ENCODE measurements at regions not wholly inside any gene's neighbourhood (a gene's known extent, or its start where the extent isn't known, plus 50 kb on each side); places are given as distances from the start of the nearest gene placed in this dataset.
A peak's percentile ranks its signal among the peaks of the same experiment; 100 is the strongest.

DNA sequence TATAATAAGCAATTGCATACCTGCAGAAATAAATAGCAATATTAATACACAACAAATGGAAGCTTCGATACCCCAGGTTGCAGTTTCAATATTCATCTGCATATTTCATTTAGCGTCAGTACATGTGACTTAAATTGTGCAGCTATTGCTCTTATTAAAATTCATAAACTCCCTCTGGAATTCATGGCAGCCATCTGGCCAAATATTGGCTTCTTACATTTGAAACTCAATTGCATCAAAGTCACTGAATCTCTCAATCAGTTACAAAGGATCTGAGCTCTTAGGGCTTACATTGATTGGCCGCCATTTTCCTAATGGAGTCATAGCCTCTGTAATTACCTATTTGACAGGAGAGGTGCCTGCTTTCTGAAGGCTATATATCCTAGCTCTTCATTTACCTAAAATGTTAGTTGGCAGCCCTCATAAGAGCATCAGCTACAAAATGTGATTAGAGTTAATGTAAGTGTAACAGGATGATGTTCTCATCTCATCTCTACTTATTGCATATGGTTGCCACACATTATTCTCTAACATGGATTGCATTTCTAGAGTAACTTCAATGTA is 453.5 kb downstream of the CAAP1 start:
- no peak for ATAC-seq
- H3K27ac Mint-ChIP-seq = no peak overlapping the region
- DNase-seq (ENCODE audit: low spot score) = no peak
- peaks cover 12% of the 10 kb centered on the region for H3K4me1 Mint-ChIP-seq
- no peaks in the 10 kb centered on the region for H3K9me3 Mint-ChIP-seq
- TF ChIP-seq SMAD4 (CRISPR knock-in tag; IDR thresholded peaks at IDR 0.05) = no peak
- TF ChIP-seq TCF7 (CRISPR knock-in tag; IDR thresholded peaks at IDR 0.05; ENCODE audit: low read depth) = no peak
- TF ChIP-seq, protein P1, sequence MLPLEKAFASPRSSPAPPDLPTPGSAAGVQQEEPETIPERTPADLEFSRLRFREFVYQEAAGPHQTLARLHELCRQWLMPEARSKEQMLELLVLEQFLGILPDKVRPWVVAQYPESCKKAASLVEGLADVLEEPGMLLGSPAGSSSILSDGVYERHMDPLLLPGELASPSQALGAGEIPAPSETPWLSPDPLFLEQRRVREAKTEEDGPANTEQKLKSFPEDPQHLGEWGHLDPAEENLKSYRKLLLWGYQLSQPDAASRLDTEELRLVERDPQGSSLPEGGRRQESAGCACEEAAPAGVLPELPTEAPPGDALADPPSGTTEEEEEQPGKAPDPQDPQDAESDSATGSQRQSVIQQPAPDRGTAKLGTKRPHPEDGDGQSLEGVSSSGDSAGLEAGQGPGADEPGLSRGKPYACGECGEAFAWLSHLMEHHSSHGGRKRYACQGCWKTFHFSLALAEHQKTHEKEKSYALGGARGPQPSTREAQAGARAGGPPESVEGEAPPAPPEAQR (CRISPR knock-in tag; IDR thresholded peaks at IDR 0.05) = no peak
- H3K4me3 Mint-ChIP-seq = no peak overlapping the region
- POLR2A ChIA-PET = no interaction called here
- no peaks in the 10 kb centered on the region for H3K27me3 Mint-ChIP-seq (ENCODE audit: low read depth)
- no peaks in the 10 kb centered on the region for H3K36me3 Mint-ChIP-seq
- CTCF ChIA-PET = no interaction called here

DNA sequence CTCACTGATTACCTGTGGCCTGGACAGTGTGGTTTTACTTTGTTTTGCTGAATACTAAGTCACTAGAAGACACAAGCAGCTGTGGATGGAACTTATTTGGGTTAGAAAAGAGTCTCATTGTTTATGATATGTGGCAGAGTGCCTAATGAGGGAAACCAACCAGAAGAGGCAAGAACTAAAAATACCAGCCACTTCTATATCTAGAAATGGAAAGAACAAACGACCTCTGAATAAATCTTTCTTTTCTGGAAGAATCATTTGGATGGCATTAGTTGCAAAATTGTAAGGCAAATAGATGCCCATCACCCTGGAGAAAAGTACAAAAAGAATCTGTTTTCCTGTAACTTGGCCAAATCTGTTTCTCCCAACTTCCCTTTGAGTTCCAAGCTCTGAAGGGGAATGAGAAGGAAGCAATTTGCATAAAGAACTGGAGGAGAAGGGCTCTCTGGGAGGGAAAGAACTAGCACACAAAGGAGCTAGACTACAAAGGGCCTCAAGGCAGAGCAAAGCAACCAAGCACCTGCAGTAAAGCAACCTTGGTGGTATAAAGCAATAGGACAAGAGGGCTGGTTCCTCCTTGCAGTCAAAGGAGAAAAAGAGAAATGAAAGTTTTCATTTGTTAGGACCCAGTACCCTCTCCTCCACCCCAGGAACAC is 455.4 kb downstream of the CAAP1 start:
- Mint-ChIP-seq H3K27ac (peak overlapping the region; percentile 21; the same call in 1 of the 2 replicates), H3K36me3 (no peaks in the 10 kb centered on the region), H3K4me3 (no peak overlapping the region), H3K9me3 (no peaks in the 10 kb centered on the region), H3K4me1 (peaks cover 12% of the 10 kb centered on the region), H3K27me3 (ENCODE audit: low read depth) (no peaks in the 10 kb centered on the region)
- peak; percentile 10 for DNase-seq (ENCODE audit: low spot score)
- CTCF ChIA-PET = interaction anchor here (0.9 kb wide), 1 partner anchor 65 kb away, joined by 3 read pairs; no protein-coding TSS in a partner anchor
- POLR2A ChIA-PET = no interaction called here
- TF ChIP-seq, protein P2, sequence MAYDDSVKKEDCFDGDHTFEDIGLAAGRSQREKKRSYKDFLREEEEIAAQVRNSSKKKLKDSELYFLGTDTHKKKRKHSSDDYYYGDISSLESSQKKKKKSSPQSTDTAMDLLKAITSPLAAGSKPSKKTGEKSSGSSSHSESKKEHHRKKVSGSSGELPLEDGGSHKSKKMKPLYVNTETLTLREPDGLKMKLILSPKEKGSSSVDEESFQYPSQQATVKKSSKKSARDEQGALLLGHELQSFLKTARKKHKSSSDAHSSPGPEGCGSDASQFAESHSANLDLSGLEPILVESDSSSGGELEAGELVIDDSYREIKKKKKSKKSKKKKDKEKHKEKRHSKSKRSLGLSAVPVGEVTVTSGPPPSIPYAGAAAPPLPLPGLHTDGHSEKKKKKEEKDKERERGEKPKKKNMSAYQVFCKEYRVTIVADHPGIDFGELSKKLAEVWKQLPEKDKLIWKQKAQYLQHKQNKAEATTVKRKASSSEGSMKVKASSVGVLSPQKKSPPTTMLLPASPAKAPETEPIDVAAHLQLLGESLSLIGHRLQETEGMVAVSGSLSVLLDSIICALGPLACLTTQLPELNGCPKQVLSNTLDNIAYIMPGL (CRISPR knock-in tag; IDR thresholded peaks at IDR 0.05) = no peak
- TF ChIP-seq CREM (CRISPR knock-in tag; IDR thresholded peaks at IDR 0.05) (no peak), FOXK1 (CRISPR knock-in tag; IDR thresholded peaks at IDR 0.05) (no peak), ZNF416 (CRISPR knock-in tag; IDR thresholded peaks at IDR 0.05) (no peak), NR1H2 (CRISPR knock-in tag; IDR thresholded peaks at IDR 0.05) (no peak)
- TF ChIP-seq, protein P3, sequence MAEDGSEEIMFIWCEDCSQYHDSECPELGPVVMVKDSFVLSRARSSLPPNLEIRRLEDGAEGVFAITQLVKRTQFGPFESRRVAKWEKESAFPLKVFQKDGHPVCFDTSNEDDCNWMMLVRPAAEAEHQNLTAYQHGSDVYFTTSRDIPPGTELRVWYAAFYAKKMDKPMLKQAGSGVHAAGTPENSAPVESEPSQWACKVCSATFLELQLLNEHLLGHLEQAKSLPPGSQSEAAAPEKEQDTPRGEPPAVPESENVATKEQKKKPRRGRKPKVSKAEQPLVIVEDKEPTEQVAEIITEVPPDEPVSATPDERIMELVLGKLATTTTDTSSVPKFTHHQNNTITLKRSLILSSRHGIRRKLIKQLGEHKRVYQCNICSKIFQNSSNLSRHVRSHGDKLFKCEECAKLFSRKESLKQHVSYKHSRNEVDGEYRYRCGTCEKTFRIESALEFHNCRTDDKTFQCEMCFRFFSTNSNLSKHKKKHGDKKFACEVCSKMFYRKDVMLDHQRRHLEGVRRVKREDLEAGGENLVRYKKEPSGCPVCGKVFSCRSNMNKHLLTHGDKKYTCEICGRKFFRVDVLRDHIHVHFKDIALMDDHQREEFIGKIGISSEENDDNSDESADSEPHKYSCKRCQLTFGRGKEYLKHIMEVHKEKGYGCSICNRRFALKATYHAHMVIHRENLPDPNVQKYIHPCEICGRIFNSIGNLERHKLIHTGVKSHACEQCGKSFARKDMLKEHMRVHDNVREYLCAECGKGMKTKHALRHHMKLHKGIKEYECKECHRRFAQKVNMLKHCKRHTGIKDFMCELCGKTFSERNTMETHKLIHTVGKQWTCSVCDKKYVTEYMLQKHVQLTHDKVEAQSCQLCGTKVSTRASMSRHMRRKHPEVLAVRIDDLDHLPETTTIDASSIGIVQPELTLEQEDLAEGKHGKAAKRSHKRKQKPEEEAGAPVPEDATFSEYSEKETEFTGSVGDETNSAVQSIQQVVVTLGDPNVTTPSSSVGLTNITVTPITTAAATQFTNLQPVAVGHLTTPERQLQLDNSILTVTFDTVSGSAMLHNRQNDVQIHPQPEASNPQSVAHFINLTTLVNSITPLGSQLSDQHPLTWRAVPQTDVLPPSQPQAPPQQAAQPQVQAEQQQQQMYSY (CRISPR knock-in tag; IDR thresholded peaks at IDR 0.05) = no peak
- peak; percentile 99 for ATAC-seq

DNA sequence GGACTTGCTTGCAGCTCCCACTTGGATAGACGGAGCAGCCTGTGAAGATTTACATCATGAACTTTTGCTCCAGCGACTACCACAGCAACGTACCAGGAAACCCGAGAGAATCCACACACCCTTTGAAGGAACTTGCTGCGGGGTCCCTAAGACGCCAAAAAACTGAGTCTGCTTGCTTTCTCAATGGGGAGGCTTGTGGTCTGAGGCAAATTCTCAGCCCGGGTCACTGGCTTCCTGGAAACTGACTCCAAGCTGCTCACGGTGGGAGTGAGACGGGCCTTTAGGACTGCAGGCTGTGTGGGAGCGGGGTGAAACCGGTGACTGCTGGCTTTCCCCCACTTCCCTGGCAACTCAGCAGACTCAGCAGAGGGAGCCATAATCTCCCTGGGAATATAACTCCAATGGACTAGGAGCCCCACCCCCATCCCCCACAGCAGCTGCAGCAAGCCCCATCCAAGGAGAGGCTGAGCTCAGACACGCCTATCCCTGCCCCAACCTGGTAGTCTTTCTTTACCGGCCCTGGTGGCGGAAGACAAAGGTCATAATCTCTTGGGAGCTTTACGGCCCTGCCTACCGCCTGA is 466.0 kb downstream of the CAAP1 start:
- ChIA-PET POLR2A (no interaction called here), CTCF (interaction anchor here (0.7 to 0.9 kb wide), 3 partner anchors 9 to 569 kb away, joined by 3 read pairs; no protein-coding TSS in a partner anchor)
- Mint-ChIP-seq H3K27me3 (ENCODE audit: low read depth) (no peaks in the 10 kb centered on the region), H3K36me3 (no peaks in the 10 kb centered on the region), H3K4me3 (no peak overlapping the region), H3K9me3 (no peaks in the 10 kb centered on the region), H3K4me1 (no peaks in the 10 kb centered on the region; the same call in 1 of the 2 replicates), H3K27ac (peak overlapping the region; percentile 42; the same call in 1 of the 2 replicates)
- ATAC-seq (peak; percentile 90), DNase-seq (ENCODE audit: low spot score) (peak; percentile 54)
- TF ChIP-seq SP1 (CRISPR knock-in tag; conservative IDR thresholded peaks at IDR 0.05) (no peak), SOX15 (CRISPR knock-in tag; IDR thresholded peaks at IDR 0.05) (no peak), ZNF219 (CRISPR knock-in tag; IDR thresholded peaks at IDR 0.05; ENCODE audit: borderline replicate concordance) (no peak), EMX1 (CRISPR knock-in tag; IDR thresholded peaks at IDR 0.05) (no peak), JAZF1 (CRISPR knock-in tag; IDR thresholded peaks at IDR 0.05) (no peak), NR2C2 (CRISPR knock-in tag; IDR thresholded peaks at IDR 0.05) (no peak), ZNF232 (CRISPR knock-in tag; IDR thresholded peaks at IDR 0.05) (no peak), SMAD3 (CRISPR knock-in tag; IDR thresholded peaks at IDR 0.05; ENCODE audit: borderline replicate concordance) (no peak), ELF4 (CRISPR knock-in tag; IDR thresholded peaks at IDR 0.05; ENCODE audit: low read depth) (no peak)
- TF ChIP-seq, protein P4, sequence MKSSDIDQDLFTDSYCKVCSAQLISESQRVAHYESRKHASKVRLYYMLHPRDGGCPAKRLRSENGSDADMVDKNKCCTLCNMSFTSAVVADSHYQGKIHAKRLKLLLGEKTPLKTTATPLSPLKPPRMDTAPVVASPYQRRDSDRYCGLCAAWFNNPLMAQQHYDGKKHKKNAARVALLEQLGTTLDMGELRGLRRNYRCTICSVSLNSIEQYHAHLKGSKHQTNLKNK (CRISPR knock-in tag; IDR thresholded peaks at IDR 0.05) = no peak
- TF ChIP-seq, protein P5, sequence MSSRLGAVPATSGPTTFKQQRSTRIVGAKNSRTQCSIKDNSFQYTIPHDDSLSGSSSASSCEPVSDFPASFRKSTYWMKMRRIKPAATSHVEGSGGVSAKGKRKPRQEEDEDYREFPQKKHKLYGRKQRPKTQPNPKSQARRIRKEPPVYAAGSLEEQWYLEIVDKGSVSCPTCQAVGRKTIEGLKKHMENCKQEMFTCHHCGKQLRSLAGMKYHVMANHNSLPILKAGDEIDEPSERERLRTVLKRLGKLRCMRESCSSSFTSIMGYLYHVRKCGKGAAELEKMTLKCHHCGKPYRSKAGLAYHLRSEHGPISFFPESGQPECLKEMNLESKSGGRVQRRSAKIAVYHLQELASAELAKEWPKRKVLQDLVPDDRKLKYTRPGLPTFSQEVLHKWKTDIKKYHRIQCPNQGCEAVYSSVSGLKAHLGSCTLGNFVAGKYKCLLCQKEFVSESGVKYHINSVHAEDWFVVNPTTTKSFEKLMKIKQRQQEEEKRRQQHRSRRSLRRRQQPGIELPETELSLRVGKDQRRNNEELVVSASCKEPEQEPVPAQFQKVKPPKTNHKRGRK (CRISPR knock-in tag; IDR thresholded peaks at IDR 0.05; ENCODE audit: borderline replicate concordance) = no peak
- TF ChIP-seq, protein P6, sequence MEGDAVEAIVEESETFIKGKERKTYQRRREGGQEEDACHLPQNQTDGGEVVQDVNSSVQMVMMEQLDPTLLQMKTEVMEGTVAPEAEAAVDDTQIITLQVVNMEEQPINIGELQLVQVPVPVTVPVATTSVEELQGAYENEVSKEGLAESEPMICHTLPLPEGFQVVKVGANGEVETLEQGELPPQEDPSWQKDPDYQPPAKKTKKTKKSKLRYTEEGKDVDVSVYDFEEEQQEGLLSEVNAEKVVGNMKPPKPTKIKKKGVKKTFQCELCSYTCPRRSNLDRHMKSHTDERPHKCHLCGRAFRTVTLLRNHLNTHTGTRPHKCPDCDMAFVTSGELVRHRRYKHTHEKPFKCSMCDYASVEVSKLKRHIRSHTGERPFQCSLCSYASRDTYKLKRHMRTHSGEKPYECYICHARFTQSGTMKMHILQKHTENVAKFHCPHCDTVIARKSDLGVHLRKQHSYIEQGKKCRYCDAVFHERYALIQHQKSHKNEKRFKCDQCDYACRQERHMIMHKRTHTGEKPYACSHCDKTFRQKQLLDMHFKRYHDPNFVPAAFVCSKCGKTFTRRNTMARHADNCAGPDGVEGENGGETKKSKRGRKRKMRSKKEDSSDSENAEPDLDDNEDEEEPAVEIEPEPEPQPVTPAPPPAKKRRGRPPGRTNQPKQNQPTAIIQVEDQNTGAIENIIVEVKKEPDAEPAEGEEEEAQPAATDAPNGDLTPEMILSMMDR (IDR thresholded peaks at IDR 0.05) = no peak
